ENCODE measurements at regions not wholly inside any gene's neighbourhood (a gene's known extent, or its start where the extent isn't known, plus 50 kb on each side); places are given as distances from the start of the nearest gene placed in this dataset.
"Not testable (repeated sequence)": the region's sequence is repeated elsewhere in the genome, so short reads cannot be mapped to it uniquely, and the experiment has no call there.

- no peak for DNase-seq (ENCODE audit: low read depth)
Measured at GRCh38 chr1:5150191-5150590, 495.8 kb downstream of the AJAP1 start.

- no peak for DNase-seq (ENCODE audit: low read depth)
Measured at GRCh38 chr1:5147806-5148205, 493.4 kb downstream of the AJAP1 start.

DNA sequence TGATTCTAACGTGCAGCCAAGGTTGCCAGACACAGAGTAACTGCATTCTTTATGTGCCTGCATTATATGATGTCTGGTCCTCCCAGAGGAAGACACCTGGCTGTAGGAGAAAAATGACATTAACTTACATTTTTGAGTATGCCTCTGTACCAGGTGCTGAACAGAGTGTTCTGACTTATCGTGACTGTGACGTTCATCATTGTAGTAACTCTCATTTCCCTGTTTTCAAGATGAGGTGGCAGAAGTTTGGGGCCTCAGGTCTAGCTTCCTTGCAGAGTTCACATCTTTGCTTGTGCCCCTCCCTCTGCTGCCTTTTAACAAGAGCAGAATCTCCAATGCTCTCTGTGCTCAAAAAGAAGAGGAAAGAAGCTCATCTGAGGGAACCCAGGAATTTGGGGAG, 488.0 kb downstream of the AJAP1 start:
- DNase-seq (ENCODE audit: low read depth) = no peak

DNA sequence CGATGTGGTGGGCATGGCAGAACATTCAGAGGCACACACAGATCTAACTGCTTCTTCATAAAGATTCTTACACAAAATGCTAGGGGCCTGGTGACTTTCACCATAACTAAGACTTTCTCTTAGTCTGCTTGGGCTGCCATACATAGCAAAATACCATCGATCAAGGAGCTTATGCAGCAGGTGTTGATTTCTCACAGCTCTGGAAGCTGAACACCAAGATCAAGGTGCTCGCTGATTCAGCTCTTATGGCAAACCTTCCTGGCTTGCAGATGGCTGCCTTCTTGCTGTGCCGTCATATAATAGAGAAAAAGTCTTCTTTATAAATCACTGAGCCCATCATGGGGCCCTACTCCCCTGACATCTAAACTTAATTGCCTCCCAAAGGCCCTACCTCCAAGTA, 487.3 kb downstream of the AJAP1 start:
- no peak for DNase-seq (ENCODE audit: low read depth)

DNA sequence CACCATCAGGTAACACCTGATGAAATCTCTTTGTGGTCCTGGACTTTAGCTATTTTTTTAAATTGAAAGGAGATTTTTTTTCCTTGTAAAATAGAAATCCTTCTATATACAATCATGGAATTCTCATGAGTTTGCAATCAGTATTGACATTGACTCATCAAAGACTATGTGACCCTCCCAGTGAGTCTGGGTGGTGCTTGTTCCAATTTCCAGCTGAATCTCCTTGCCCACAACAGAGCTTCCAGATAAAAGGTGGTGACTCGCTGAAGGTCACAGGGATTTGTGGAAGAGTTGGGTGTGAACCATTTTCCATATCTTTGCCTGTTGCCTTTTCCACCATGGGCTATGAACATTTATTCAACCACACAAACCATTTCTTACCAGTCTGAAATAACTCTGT, 486.6 kb downstream of the AJAP1 start:
- DNase-seq (ENCODE audit: low read depth) = no peak

GRCh38 chr1:5140136-5140535, 485.7 kb downstream of the AJAP1 start:
- DNase-seq (ENCODE audit: low read depth) = no peak

GRCh38 chr1:5129746-5130355, 475.4 kb downstream of the AJAP1 start:
- no peak for DNase-seq (ENCODE audit: low read depth)

DNA sequence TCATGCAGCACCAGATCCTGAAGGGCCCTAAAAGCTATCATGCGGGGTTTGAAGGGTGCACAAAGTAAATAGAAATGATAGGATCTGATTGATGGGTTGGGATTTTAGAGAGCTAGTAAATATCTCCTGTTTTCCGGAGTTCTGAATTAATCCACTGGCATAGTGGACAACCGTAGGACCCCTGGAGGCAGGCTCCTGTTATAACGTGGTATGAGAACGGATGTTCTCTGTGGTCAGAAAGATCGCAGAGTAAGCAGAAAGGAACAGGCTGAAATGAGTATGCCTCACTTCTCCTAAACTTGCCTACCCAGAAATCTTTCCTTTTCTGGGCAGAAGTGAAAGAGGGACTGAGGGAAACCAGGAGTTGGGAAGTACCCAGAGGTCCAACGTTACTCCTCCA, 470.8 kb downstream of the AJAP1 start:
- DNase-seq (ENCODE audit: low read depth) = no peak

DNA sequence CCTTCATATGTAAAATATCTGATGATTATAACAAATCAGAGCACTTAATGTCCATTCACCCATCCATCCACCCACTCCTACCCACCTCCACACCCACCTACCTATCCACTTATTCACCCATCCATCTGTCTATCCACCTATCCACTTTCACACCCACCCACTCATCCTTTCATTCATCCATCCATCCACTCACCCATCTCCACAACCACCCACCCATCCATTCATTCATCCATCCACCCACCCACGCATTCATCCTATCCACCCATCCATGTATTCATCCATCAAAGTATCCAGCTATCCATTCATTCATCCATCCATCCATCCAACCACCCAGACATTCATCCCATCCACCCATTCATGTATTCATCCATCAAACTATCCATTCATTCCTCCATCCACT, 466.1 kb downstream of the AJAP1 start:
- no peak for DNase-seq (ENCODE audit: low read depth)

DNA sequence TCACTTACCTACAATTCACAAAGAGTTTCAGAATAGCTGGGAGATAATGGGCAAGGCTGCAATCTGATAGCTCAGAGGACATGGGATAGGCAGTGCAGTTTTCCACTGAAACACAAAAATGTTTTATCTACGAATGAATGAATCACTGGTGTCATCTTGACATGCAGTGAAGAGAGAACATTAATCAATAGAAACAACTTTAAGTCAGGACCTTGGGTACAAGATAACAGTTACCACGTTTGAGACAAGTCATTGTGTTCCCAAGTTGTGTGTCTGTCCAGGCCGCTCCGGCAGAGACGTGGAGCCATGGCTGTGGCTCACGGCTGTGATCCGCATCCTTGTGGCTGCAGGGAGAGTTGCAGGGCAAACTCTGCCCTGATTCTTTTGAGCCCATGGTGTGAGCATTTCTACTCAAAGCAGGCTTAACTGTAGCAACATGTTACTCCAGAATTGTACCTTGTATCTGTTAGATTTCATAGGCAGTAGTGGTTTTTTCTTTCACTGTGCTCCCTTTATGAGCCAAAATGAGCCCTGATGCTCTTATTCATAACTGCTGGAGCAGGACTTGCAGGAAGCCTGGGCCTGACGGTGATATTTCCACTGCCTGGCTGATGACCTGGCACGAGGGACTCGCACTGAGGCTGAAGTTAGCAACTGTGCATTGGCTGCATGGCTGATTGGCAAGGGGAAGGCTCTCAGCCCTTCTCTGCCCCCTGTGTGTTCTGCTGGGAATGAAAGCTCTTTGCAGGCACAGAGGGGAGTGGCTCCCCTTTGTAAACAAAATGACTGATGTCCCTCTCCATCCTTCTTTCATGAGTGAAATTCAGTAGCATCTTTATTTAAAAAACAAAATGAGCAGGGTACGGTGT, 465.2 kb downstream of the AJAP1 start:
- no peak for DNase-seq (ENCODE audit: low read depth)

- DNase-seq (ENCODE audit: low read depth) = not testable (repeated sequence)
Measured at GRCh38 chr1:5118771-5119170, 464.4 kb downstream of the AJAP1 start.

- not testable (repeated sequence) for DNase-seq (ENCODE audit: low read depth)
Measured at GRCh38 chr1:5118292-5118691, 463.9 kb downstream of the AJAP1 start.

GRCh38 chr1:5111581-5111980, 457.2 kb downstream of the AJAP1 start:
- DNase-seq (ENCODE audit: low read depth) = no peak

DNA sequence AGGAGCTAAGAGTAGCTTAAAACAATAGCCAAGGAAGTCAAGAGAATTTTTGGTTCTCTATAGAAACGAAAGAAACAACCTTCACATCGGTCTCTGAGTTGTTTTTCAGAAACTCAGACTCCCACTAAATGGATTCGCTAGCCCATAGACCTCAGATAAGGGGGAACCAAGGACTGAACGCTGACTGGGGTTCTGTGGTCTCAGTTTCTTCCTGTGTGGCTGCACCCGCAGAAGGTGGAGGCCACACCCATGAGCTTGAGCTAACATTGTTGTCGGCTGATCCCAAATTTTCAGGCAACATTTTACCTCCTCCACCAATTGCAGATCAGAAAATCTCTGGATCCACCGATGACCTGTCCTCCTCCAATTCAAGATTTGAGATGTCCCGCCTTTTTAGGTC, 456.1 kb downstream of the AJAP1 start:
- no peak for DNase-seq (ENCODE audit: low read depth)

- no peak for DNase-seq (ENCODE audit: low read depth)
Measured at GRCh38 chr1:5109633-5110032, 455.2 kb downstream of the AJAP1 start.

- no peak for DNase-seq (ENCODE audit: low read depth)
Measured at GRCh38 chr1:5108740-5109139, 454.3 kb downstream of the AJAP1 start.

DNA sequence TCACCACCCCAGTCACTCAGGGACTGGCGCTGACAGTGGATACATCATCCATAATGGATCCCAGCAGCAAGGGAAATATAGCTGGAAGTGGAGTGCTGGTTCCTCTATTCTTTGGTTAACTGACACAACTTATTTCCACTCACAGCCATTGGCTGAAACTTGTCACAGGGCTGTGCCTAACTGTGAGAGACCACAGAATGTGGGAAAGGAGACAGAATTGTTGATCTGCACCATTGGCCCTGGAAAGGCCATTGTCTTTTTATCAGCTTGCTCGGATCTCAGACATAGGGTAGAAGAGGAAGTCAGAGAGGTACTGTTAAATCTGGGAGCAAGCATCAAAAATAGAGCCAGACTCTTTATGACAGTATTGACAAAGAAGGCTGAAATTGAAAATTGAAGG, 451.3 kb downstream of the AJAP1 start:
- no peak for DNase-seq (ENCODE audit: low read depth)

DNA sequence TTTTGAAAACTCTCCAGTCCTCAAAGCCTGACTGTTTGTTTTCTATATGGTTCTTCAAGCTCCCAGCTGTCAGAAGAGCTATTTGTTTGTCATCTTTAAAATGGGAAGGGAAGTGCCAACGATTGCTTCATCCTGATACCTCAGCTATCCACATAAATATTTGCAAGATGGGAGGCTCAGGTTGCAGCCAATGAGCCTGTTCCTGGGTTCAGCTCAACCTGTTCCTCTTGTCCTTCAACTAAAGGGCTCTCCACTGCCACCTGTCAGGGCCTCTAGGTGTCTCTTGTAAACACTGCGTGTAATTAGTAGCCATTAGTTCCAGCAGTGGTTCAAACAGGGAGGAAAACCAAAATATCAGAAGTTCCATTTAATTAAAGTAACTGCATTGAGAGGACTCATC, 445.1 kb downstream of the AJAP1 start:
- no peak for DNase-seq (ENCODE audit: low read depth)

- no peak for DNase-seq (ENCODE audit: low read depth)
Measured at GRCh38 chr1:5098981-5099385, 444.6 kb downstream of the AJAP1 start.

DNA sequence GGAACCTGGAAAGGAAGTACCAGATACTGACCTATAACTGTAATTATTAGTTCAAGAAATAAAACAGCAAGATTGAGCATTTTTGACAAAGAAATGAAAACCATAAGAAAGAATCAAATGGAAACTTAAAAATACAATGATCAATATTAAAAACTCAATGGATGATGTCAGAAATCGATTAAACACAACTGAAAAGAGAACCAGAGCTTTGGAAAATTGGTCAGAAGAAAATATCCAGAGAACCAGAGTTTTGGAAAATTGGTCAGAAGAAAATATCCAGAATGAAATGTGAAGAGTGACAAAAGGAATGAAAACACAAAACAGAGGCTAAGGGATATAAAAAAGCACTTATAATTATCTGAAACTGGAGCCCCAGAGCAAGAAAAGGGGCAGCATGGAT, 438.6 kb downstream of the AJAP1 start:
- no peak for DNase-seq (ENCODE audit: low read depth)

GRCh38 chr1:5084676-5085075, 430.3 kb downstream of the AJAP1 start:
- no peak for DNase-seq (ENCODE audit: low read depth)

DNA sequence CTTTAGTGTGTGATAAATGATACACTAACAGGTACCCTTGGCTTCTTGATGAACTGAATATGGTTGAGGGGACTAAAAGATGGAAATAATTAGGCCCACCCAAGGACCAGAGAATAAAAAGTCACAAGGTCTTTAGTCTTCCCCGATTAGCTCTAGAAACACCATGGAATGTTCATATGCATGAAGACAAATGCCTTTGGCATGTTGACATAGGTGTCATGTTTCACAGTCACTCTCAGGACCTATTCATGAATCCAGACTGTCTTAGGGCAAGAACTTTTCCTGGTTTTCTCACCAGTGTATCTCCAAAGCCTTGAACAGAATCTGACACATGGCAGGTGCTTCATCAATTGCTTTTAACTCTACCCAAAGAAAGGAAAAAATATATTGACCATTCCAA, 412.8 kb downstream of the AJAP1 start:
- no peak for DNase-seq (ENCODE audit: low read depth)

DNA sequence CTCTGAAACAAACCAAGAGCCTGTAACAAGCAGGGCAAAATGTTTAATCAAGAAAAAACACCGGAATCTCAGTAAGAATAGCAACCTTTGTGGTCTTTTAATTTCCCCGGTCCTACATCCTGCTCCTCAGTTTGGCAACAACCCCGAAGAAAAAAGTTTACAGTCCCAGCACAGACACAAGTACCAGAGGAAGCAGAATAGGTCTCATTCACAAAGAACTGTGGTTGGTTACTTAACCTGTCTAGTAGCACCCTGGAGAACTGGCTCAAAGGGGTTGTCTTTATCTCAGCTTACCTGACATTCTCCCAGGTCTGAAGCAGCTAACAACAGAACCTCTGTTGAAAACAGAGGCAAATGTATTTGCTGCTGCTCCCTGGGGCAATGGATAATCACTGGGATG, 399.3 kb downstream of the AJAP1 start:
- no peak for DNase-seq (ENCODE audit: low read depth)

DNA sequence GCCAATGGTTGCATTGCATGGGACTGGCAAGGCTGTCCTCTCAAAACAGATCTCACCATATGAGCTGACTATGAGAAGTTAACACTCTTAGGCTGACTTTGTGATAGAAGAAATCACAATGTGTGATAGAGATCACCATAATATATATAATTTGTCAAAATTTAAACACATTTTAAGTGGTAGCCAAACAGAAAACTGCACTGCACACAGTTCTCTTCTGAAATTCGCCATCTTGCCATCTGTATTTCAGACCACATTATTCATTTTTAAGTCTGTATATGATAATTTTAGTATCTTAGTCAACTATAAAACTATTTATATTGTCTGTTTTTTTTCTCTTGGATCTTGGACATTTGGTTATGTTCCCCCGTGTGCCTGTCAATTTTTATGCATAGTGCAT, 374.7 kb downstream of the AJAP1 start:
- no peak for DNase-seq (ENCODE audit: low read depth)
